GM12878 (cell line): ENCODE measurements at regions not wholly inside any gene's neighbourhood (a gene's known extent, or its start where the extent isn't known, plus 50 kb on each side); places are given as distances from the start of the nearest gene placed in this dataset.

ENCODE experiments used
- CREM ChIP-seq: IDR thresholded peaks from 2 replicates; pipeline ENCODE4 v1.6.1; 2014; ENCODE audit warnings: antibody characterized with exemption, low read depth
- CTCF ChIP-seq, 3 experiments: IDR thresholded peaks in 2 of 3; conservative IDR thresholded peaks in 1 of 3; 2 replicates each; pipeline ENCODE4 v1.5.1; 2011; ENCODE audit warnings: low read depth in 3 of 3, low read length in 3 of 3, mild to moderate bottlenecking in 3 of 3, control low read depth in 2 of 3, moderate library complexity in 2 of 3, inconsistent platforms in 1 of 3, mixed read lengths in 1 of 3; ENCODE audit not compliant: control insufficient read depth in 2 of 3, insufficient read depth in 1 of 3; ENCODE audit errors: extremely low read depth in 1 of 3
- HCFC1 ChIP-seq: fragments of 150-350 bp; IDR thresholded peaks from 2 replicates; pipeline ENCODE4 v1.6.1; 2014; ENCODE audit warnings: low read length
- RAD21 ChIP-seq: IDR thresholded peaks from 2 replicates; pipeline ENCODE4 v1.6.1; 2011; ENCODE audit warnings: mild to moderate bottlenecking, low read depth, low read length, moderate library complexity; ENCODE audit not compliant: insufficient read depth
- RFX5 ChIP-seq: IDR thresholded peaks from 2 replicates; pipeline ENCODE4 v1.6.1; 2011; ENCODE audit warnings: low read depth, low read length, improper control_type of control experiment
- SUPT20H ChIP-seq: IDR thresholded peaks from 2 replicates; pipeline ENCODE4 v1.6.1; 2011; ENCODE audit warnings: low read depth, mild to moderate bottlenecking, low read length, moderate library complexity, borderline replicate concordance; ENCODE audit not compliant: control insufficient read depth
- TAF1 ChIP-seq: IDR thresholded peaks from 2 replicates; pipeline ENCODE4 v1.6.1; 2011; ENCODE audit warnings: mild to moderate bottlenecking, low read depth, low read length, borderline replicate concordance
- USF2 ChIP-seq: IDR thresholded peaks from 2 replicates; pipeline ENCODE4 v1.6.1; 2011; ENCODE audit warnings: low read depth, low read length, improper control_type of control experiment, borderline replicate concordance
- TF ChIP-seq, protein P1 (sequence below): IDR thresholded peaks from 2 replicates; pipeline ENCODE4 v1.6.1; 2011; ENCODE audit warnings: low read depth, mild to moderate bottlenecking, low read length, moderate library complexity, borderline replicate concordance; ENCODE audit errors: extremely low read depth

DNA sequence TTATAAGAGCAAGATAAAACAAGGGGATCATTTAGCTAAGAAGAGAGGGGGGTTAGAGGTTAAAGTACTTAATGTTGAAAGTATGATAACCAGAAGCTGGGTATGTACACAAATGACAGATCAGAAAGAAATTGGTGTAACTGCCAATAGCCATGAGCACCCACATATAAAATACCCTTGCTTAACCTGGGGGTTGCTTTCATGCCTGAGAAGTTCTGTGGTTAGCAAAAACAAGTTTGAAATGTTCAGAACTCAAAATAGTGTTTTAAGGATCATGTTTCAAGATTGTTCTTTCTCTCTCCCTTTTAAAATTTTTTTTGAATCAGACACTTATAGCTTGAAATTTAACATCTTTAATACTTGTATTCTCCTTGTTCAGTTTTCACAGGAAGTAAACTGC lies 321.4 kb upstream of the GBE1 start:
- no peak for TF ChIP-seq RAD21
- TF ChIP-seq RFX5, result no peak
- no peak for TF ChIP-seq CTCF (IDR thresholded peaks at IDR 0.05 in 2 of 3, conservative IDR thresholded peaks at IDR 0.05 in 1 of 3; ENCODE audit: control insufficient read depth in 2 of 3, extremely low read depth in 1 of 3, insufficient read depth in 1 of 3, low read depth in 3 of 3, low read length in 3 of 3)
- no peak for TF ChIP-seq HCFC1
- no peak for TF ChIP-seq TAF1
- no peak for TF ChIP-seq CREM
- TF ChIP-seq USF2, result no peak
- TF ChIP-seq, protein P1, sequence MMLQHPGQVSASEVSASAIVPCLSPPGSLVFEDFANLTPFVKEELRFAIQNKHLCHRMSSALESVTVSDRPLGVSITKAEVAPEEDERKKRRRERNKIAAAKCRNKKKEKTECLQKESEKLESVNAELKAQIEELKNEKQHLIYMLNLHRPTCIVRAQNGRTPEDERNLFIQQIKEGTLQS, result no peak
- TF ChIP-seq SUPT20H, result no peak
